NT2/D1 (cell line): ENCODE measurements at regions not wholly inside any gene's neighbourhood (a gene's known extent, or its start where the extent isn't known, plus 50 kb on each side); places are given as distances from the start of the nearest gene placed in this dataset.
"Not testable (repeated sequence)": the region's sequence is repeated elsewhere in the genome, so short reads cannot be mapped to it uniquely, and the experiment has no call there.

Experiments used
- DNase-seq: peaks from one replicate; pipeline ENCODE4 v3.0.0-alpha.2; 2011; ENCODE audit warnings: low read depth, low spot score
- H3K27me3 ChIP-seq: 2 replicates; pipeline ENCODE4 v1.6.0; 2011; ENCODE audit warnings: mild to moderate bottlenecking; ENCODE audit not compliant: insufficient read length, insufficient read depth
- H3K36me3 ChIP-seq: 2 replicates; pipeline ENCODE4 v1.6.1; 2011; ENCODE audit warnings: mild to moderate bottlenecking, low read length, mixed read lengths; ENCODE audit not compliant: insufficient read depth, insufficient read length
- H3K4me1 ChIP-seq: 2 replicates; pipeline ENCODE4 v1.5.1; 2011; ENCODE audit not compliant: insufficient read depth, insufficient read length
- H3K4me3 ChIP-seq: 2 replicates; pipeline ENCODE4 v1.5.1; 2011; ENCODE audit warnings: low read depth; ENCODE audit not compliant: insufficient read length
- H3K9ac ChIP-seq: 2 replicates; pipeline ENCODE4 v1.6.0; 2011; ENCODE audit warnings: low read depth; ENCODE audit not compliant: insufficient read length
- H3K9me3 ChIP-seq: 2 replicates; pipeline ENCODE4 v1.5.1; 2011; ENCODE audit warnings: mild to moderate bottlenecking, low read length; ENCODE audit not compliant: insufficient read depth
- SUZ12 ChIP-seq: IDR thresholded peaks from 2 replicates; pipeline ENCODE4 v1.6.1; 2011; ENCODE audit not compliant: insufficient read length, insufficient read depth; ENCODE audit errors: extremely low read depth
- YY1 ChIP-seq: IDR thresholded peaks from 2 replicates; pipeline ENCODE4 v1.6.1; 2011; ENCODE audit not compliant: insufficient read length, insufficient read depth
- ZNF274 ChIP-seq: IDR thresholded peaks from 2 replicates; pipeline ENCODE4 v1.6.1; 2011; ENCODE audit warnings: mild to moderate bottlenecking, low read depth, low read length

GRCh38 chr15:61374848-61375247 is 145.7 kb upstream of the RORA start:
- Histone ChIP-seq H3K9ac (no peak overlapping the region), H3K4me1 (no peaks in the 10 kb centered on the region), H3K36me3 (no peaks in the 10 kb centered on the region), H3K4me3 (no peak overlapping the region), H3K27me3 (no peaks in the 10 kb centered on the region), H3K9me3 (no peaks in the 10 kb centered on the region; the same call in 1 of the 2 replicates)
- DNase-seq: no peak
- TF ChIP-seq SUZ12: no peak
- no peak for TF ChIP-seq YY1
- TF ChIP-seq ZNF274: no peak

DNA sequence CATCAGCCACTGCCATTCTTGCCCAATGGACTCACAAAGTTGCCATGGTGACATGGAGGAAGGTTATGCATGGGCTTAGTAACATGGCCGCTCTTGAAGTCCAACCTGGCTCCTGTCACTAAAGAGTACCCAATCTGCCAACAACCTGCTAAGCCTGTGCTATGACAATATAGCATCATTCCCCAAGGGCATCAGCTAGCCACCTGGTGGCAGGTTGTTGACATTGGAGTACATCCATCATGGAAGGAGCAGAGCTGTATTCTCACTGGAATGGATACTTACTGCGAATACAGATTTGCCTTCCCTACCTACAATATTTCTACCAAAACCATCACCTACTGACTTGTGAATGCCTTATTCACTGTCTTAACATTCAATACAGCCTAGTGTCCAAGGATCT is 138.9 kb upstream of the RORA start:
- TF ChIP-seq ZNF274 (no peak), SUZ12 (no peak), YY1 (no peak)
- no peaks in the 10 kb centered on the region for H3K27me3 ChIP-seq
- H3K36me3 ChIP-seq: no peaks in the 10 kb centered on the region
- H3K4me3 ChIP-seq: no peak overlapping the region
- no peak for DNase-seq
- H3K9ac ChIP-seq: no peak overlapping the region
- H3K9me3 ChIP-seq: no peaks in the 10 kb centered on the region
- H3K4me1 ChIP-seq: peaks cover 3% of the 10 kb centered on the region

- H3K9me3 ChIP-seq: no peaks in the 10 kb centered on the region
- peak; percentile 61 for DNase-seq
- peaks cover 3% of the 10 kb centered on the region for H3K4me1 ChIP-seq
- TF ChIP-seq ZNF274 (no peak), YY1 (no peak), SUZ12 (no peak)
- no peaks in the 10 kb centered on the region for H3K27me3 ChIP-seq
- H3K9ac ChIP-seq: peak overlapping the region; percentile 51
- peak overlapping the region; percentile 16 for H3K4me3 ChIP-seq
- H3K36me3 ChIP-seq: no peaks in the 10 kb centered on the region
Measured at GRCh38 chr15:61364871-61365270, 135.8 kb upstream of the RORA start.

DNA sequence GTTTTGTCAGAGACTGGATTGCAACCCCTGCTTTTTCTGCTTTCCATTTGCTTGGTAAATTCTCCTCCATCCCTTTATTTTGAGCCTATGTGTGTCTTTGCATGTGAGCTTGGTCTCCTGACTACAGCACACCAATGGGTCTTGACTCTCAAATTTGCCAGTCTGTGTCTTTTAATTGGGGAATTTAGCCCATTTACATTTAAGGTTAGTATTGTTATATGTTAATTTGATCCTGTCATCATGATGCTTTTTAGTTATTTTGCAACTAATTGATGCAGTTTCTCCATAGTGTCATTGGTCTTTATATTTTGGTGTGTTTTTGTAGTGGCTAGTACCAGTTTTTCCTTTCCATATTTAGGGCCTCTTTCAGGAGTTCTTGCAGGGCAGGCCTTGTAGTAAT is 133.8 kb upstream of the RORA start:
- H3K9ac ChIP-seq, H3K36me3 ChIP-seq, H3K4me3 ChIP-seq, H3K27me3 ChIP-seq, H3K9me3 ChIP-seq, H3K4me1 ChIP-seq, DNase-seq: not testable (repeated sequence)

DNA sequence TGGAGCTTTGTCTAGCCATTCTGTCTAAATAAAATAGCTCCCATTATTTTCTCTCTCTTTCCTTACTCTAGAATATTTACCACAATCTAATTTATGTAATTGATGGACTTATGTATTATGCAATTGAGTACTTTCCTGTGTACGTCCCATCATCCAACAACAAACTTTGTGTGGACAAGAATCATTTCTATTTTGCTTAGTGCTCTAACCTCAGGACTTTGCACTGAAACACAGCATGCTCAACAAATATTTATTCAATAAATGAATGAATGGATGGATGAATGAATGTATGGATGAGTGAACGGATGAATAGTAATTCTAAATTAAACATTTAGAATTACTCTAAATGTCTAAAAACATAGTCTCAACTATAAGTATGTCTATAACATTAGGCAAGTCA is 115.2 kb upstream of the RORA start:
- no peak for DNase-seq
- TF ChIP-seq YY1 (no peak), SUZ12 (no peak), ZNF274 (no peak)
- Histone ChIP-seq H3K36me3 (no peaks in the 10 kb centered on the region), H3K27me3 (no peaks in the 10 kb centered on the region), H3K9me3 (no peaks in the 10 kb centered on the region), H3K4me1 (no peaks in the 10 kb centered on the region), H3K4me3 (no peak overlapping the region), H3K9ac (no peak overlapping the region)

GRCh38 chr15:61342390-61342789 is 113.3 kb upstream of the RORA start:
- H3K27me3 ChIP-seq: no peaks in the 10 kb centered on the region
- no peaks in the 10 kb centered on the region for H3K4me1 ChIP-seq
- no peaks in the 10 kb centered on the region for H3K9me3 ChIP-seq
- H3K36me3 ChIP-seq: no peaks in the 10 kb centered on the region
- no peak for DNase-seq
- H3K9ac ChIP-seq: no peak overlapping the region
- TF ChIP-seq ZNF274: no peak
- TF ChIP-seq YY1: no peak
- no peak for TF ChIP-seq SUZ12
- no peak overlapping the region for H3K4me3 ChIP-seq

DNA sequence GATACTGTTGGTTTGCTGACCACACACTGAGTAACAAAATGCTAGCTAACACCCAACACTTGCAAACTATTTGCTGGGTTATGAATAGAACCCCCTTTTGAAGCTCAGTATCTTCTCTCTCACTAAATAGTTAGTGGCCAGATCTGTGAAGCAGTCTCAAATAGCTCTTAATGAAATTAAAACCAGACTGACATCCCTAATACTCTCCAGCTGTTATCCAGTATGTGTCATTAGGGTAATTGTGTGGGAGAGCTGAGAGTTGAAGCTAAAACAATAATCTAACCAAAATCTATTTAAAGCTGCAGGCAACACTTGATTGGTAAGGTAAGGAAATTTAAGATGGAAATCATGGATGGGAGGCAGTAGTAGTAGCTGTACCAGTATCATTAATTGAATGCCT is 110.4 kb upstream of the RORA start:
- TF ChIP-seq YY1 (no peak), ZNF274 (no peak), SUZ12 (no peak)
- Histone ChIP-seq H3K36me3 (no peaks in the 10 kb centered on the region), H3K4me1 (no peaks in the 10 kb centered on the region), H3K27me3 (no peaks in the 10 kb centered on the region), H3K9ac (no peak overlapping the region), H3K4me3 (no peak overlapping the region), H3K9me3 (peaks cover 12% of the 10 kb centered on the region)
- no peak for DNase-seq

DNA sequence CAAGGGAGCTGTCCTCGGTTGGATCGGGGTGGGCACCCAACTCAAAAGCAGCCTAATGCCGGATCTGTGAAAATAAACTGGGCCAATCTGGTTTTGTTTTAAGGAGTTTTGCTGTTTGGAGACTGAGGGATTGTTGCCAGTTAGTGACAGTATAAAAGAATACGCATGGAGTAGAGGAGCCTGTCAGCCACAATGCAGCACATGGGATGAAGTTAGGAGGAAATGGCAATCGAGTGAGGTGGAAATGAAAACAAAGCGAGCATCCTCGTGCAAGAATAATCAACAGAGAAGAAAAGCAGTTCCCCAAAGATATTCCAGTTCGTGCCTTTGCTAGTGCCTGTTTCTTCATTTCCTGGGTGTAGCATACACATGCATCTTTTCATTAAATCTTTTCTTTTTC is 108.4 kb upstream of the RORA start:
- DNase-seq: no peak
- Histone ChIP-seq H3K36me3 (no peaks in the 10 kb centered on the region), H3K27me3 (no peaks in the 10 kb centered on the region), H3K9me3 (peaks cover 12% of the 10 kb centered on the region), H3K4me1 (no peaks in the 10 kb centered on the region), H3K4me3 (no peak overlapping the region), H3K9ac (no peak overlapping the region)
- TF ChIP-seq ZNF274: no peak
